ENCODE measurements at regions not wholly inside any gene's neighbourhood (a gene's known extent, or its start where the extent isn't known, plus 50 kb on each side); places are given as distances from the start of the nearest gene placed in this dataset.

- peak; percentile 63 for DNase-seq
These were observed 493.9 kb upstream of the B3GAT1 start for GRCh38 chr11:134905928-134906327.

GRCh38 chr11:134905517-134905916 lies 493.5 kb upstream of the B3GAT1 start:
- no peak for DNase-seq

- DNase-seq = no peak
These were observed 492.2 kb upstream of the B3GAT1 start for GRCh38 chr11:134904103-134904790.

DNA sequence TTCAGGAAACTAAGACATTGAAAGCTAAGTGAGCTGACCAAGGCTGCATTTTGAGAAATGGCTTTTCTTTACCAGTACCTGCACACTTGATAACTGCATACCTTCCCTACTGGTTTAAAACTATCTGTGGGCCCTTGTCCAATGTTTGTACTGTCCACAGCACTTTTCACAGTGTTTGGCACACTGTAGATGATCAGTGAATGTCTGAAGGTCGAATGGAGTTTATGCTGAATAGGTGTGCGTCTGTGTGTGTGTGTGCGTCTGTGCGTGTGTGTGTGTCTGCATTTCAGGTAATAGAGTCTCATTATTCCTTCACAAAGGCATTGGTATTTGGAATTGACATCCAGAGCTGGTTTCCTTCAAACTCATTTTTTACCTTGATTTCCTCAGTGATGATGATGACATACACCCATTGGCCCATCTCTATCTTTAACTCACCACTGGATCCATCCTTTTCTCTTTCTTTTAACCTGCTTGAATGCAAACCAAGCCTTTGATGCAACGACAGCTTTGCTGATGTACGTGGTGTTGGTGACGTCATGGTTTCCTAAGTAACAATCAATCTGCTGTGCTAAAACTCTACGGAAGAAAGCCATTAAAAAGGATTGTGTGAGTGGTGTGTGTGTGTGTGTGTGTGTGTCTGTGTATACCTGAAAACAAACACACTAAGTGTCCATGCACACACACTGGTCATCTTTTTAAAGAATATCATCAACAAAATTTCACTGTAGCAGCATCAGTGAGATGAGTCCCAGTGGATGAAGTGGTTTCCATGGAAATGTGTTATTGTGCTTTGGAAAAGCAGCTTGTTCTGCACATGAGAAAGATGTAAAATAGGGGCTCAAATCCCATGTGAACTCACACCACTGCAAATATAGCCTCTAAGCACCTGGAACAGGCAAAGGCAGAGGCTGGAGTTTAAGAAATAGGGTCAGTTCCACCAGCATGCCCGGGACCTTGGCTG lies 490.2 kb upstream of the B3GAT1 start:
- DNase-seq = no peak

GRCh38 chr11:134901542-134901941 lies 489.5 kb upstream of the B3GAT1 start:
- no peak for DNase-seq

- no peak for DNase-seq
These were observed 482.0 kb upstream of the B3GAT1 start for GRCh38 chr11:134893810-134894685.

- no peak for DNase-seq
These were observed 478.4 kb upstream of the B3GAT1 start for GRCh38 chr11:134890446-134890845.

DNA sequence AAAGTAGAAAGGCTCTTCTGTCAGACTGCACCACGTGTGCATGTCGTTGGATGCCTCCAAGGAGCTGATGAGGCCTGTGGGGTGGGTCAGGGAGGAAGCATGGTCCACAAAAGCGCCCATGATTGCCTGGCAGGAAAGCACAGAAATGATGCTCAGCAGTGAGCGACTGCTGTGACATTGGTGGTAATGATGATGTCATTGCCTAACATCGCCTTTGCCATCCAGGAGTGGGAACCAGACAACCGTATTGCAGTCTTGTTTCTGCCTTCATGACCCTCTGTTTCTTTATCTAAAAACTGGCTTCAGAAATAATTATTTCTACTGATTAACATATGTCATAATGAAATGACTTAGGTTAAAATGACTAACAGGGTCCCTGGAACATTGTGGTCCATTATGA lies 477.8 kb upstream of the B3GAT1 start:
- DNase-seq = no peak

- no peak for DNase-seq
These were observed 476.8 kb upstream of the B3GAT1 start for GRCh38 chr11:134888821-134889220.

GRCh38 chr11:134887896-134888295 lies 475.9 kb upstream of the B3GAT1 start:
- DNase-seq = no peak

- DNase-seq = no peak
These were observed 471.4 kb upstream of the B3GAT1 start for GRCh38 chr11:134883484-134883883.

GRCh38 chr11:134882671-134883297 lies 470.7 kb upstream of the B3GAT1 start:
- DNase-seq = no peak

GRCh38 chr11:134882141-134882540 lies 470.1 kb upstream of the B3GAT1 start:
- no peak for DNase-seq

DNA sequence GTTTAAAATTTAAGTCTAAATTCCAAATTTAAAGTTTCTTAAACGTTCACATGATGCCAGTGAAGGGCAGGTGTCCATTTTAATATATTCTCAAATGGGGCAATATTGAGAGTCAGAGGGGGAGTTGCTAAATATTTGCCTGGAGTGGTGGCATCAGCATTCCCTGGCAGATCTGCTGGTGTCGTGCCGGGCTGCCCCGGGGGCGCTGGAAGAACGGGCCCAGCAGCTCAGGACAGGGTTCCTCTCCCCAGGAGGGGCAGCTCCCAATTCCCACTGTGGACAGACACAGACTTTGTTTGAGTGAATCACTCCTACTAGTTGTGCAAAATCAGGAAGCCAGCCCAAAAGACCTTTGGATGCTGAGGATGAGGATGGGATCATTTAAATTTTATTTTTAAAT lies 468.7 kb upstream of the B3GAT1 start:
- DNase-seq = no peak

GRCh38 chr11:134879931-134880330 lies 467.9 kb upstream of the B3GAT1 start:
- DNase-seq = no peak

- DNase-seq = no peak
These were observed 467.3 kb upstream of the B3GAT1 start for GRCh38 chr11:134879341-134879740.

DNA sequence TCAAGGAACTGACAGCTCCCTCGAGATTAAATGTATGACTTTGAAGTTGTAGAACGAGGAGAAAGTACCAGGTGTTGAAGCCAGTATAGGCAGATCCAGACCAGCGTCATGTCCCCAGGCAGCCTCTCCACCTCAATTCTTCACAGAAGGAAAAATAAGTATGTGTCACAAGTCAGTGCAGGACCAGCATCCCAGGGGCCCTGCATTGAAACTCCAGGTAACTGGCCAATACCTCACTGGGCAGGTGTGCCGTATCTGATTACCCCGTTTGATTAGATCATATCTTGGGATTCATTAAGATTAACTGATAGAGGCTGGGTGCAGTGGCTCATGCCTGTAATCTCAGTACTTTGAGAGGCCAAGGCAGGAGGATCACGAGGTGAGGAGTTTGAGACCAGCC lies 466.7 kb upstream of the B3GAT1 start:
- no peak for DNase-seq

DNA sequence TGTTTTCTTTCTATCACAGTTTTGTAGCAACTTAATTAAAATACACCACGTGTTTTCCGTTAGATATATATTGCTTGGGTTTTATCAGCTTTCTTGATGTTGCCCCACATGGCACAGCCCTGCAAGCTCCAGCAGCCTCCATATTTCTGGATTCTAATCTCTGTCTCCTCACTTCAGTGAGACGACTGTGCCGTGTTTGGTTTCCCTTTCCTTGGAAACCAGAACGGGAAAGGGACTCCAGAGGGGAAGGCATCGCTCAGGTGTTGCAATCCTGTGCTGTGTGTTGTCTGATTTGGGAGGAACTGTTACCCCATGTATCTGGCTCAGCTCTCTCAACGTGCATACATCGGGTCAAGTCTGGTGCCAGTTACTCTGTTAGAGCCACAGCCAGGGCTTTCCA lies 464.2 kb upstream of the B3GAT1 start:
- no peak for DNase-seq

DNA sequence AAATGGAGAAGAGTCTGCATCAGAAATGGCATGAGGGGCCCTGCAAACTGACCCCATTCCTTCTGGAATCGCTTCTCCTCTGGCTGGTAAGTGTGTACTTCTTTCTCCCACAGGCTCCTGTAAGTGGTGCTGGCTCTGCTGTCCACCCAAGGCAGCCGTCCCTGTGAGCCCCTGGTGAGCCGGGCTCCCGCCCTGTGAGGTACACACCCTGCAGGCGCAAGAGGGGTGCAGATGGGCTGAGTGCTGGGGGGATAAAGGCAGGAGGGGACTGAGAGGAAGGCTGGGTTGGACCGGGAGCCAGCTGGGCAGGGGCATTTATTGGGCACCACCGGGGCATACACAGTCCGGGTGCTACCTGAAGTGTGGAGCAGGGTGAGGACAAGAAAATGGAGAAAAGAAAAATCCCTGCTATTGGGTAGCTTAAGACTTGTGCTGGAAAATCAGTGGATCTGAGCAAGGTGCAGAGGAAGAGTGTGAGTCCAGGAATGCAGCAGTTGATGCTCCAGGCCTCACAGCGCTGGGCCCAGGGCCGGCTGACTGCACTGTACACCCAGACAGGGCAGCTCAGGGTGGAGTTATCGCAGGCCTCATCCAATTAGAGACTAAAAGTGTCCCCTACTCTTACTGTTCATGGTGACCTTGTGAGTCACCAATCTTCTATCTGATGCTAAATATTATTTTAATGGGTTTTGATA lies 455.1 kb upstream of the B3GAT1 start:
- DNase-seq = no peak

- no peak for DNase-seq
These were observed 454.2 kb upstream of the B3GAT1 start for GRCh38 chr11:134866215-134866614.

DNA sequence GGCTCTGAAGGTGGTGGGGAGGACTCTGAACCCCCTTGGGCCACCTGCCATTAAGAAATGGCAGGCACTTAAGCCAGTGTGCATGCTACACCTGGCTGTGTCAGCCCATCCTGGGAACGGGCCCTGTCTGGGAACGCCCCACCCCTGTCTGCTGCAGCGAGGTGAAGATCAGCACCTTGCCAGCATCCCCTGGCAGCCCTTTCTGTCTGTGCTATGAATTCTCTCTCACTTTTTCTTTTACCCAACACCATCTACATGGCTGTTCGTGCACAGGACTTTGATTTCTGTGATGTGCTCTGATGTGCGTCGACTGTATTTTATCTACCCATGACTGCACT lies 452.9 kb upstream of the B3GAT1 start:
- no peak for DNase-seq
